Astrocyte of the cerebellum (primary cell): ENCODE measurements at regions not wholly inside any gene's neighbourhood (a gene's known extent, or its start where the extent isn't known, plus 50 kb on each side); places are given as distances from the start of the nearest gene placed in this dataset.

Source experiments
- DNase-seq: peaks from one replicate; pipeline ENCODE4 v3.0.0-alpha.2; 2011; ENCODE audit warnings: low read depth
- H3K4me3 ChIP-seq: 2 replicates; pipeline ENCODE4 v1.5.1; 2011; ENCODE audit warnings: mild to moderate bottlenecking, low read depth, low read length, moderate library complexity
- CTCF ChIP-seq: IDR thresholded peaks from 2 replicates; pipeline ENCODE4 v1.5.1; 2012; ENCODE audit warnings: low read length, low read depth, moderate library complexity, mild to moderate bottlenecking; ENCODE audit errors: missing control alignments
- in situ Hi-C: cut with HindIII; loops from 2 replicates; pipeline ENCODE4 v1.10.0; 2017; ENCODE audit warnings: low sequenced_read_pairs

GRCh38 chr18:22283116-22283395 lies 113.7 kb downstream of the GATA6 start:
- H3K4me3 ChIP-seq: no peak overlapping the region
- in situ Hi-C loops: no loop called here
- TF ChIP-seq CTCF: no peak
- DNase-seq: no peak

- DNase-seq: peak; percentile 87
- no peak for TF ChIP-seq CTCF
- in situ Hi-C loops: no loop called here
- no peak overlapping the region for H3K4me3 ChIP-seq
Observed at GRCh38 chr18:22282311-22283115, 113.1 kb downstream of the GATA6 start.

GRCh38 chr18:22280453-22280750 lies 111.0 kb downstream of the GATA6 start:
- H3K4me3 ChIP-seq: no peak overlapping the region
- no peak for TF ChIP-seq CTCF
- in situ Hi-C loops: no loop called here
- no peak for DNase-seq

- no peak for TF ChIP-seq CTCF
- H3K4me3 ChIP-seq: no peak overlapping the region
- no peak for DNase-seq
- in situ Hi-C loops: no loop called here
Observed at GRCh38 chr18:22279741-22280452, 110.5 kb downstream of the GATA6 start.

GRCh38 chr18:22278798-22279197 lies 109.4 kb downstream of the GATA6 start:
- in situ Hi-C loops: no loop called here
- H3K4me3 ChIP-seq: no peak overlapping the region
- DNase-seq: no peak
- no peak for TF ChIP-seq CTCF

GRCh38 chr18:22277758-22278157 lies 108.4 kb downstream of the GATA6 start:
- DNase-seq: no peak
- TF ChIP-seq CTCF: no peak
- H3K4me3 ChIP-seq: no peak overlapping the region
- in situ Hi-C loops: no loop called here
